ENCODE measurements at regions not wholly inside any gene's neighbourhood (a gene's known extent, or its start where the extent isn't known, plus 50 kb on each side); places are given as distances from the start of the nearest gene placed in this dataset.

DNA sequence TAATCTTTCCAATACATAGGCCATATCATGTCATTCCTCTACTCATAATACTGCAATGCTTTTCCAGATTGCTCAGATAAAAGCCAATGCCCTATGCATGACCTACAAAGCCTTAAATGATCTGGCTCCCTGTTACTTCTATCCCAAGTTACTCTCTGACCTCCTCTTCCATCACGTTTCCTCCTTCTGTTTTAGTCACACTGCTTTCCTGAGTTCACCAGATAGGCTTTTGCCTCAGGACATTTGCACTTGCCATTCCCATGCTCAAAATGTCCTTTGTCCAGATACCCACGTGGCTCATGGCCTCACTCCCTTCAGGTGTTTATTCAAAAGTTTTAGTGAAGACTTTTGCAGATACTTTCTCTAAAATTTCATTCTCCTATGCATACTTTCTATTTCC is 138.7 kb upstream of the PRICKLE1 start:
- Histone ChIP-seq H3K23me2 (ENCODE audit: insufficient read length, low read depth, low read length, poor library complexity, severe bottlenecking) (no peaks in the 10 kb centered on the region), H2BK20ac (ENCODE audit: low read depth, low read length, poor library complexity, severe bottlenecking) (no peak overlapping the region), H3K27me3 (ENCODE audit: insufficient read depth, low read length) (no peaks in the 10 kb centered on the region), H4K20me1 (ENCODE audit: control insufficient read depth, insufficient read depth, insufficient read length) (no peaks in the 10 kb centered on the region), H3K4ac (ENCODE audit: low read depth, low read length) (no peak overlapping the region), H3K27ac (ENCODE audit: insufficient read length, low read depth, low read length) (no peak overlapping the region), H3K18ac (ENCODE audit: insufficient read length, low read depth, low read length) (no peak overlapping the region), H3K4me2 (ENCODE audit: insufficient read depth, insufficient read length, low read length) (no peak overlapping the region), H2BK5ac (ENCODE audit: insufficient read length, low read length) (no peak overlapping the region), H4K5ac (ENCODE audit: insufficient read length, low read depth, low read length) (no peak overlapping the region), H2BK15ac (ENCODE audit: low read depth, low read length) (no peak overlapping the region), H3K4me1 (ENCODE audit: insufficient read depth, low read length) (no peaks in the 10 kb centered on the region), H2BK120ac (ENCODE audit: low read depth, low read length, poor library complexity, severe bottlenecking) (no peak overlapping the region), H4K8ac (replicated peaks; ENCODE audit: insufficient read length, low read depth, low read length) (no peak overlapping the region), H2AK5ac (ENCODE audit: insufficient read length, low read length) (no peak overlapping the region), H2AFZ (ENCODE audit: low read length) (no peak overlapping the region), H3K56ac (ENCODE audit: insufficient read length, low read depth, low read length) (no peak overlapping the region), H3K9me3 (ENCODE audit: control insufficient read depth, low read depth, low read length) (peaks cover 17% of the 10 kb centered on the region), H3K79me2 (ENCODE audit: insufficient read depth, low read length) (no peaks in the 10 kb centered on the region), H3K9ac (ENCODE audit: extremely low read depth, insufficient read length, low read length) (no peak overlapping the region), H3K14ac (ENCODE audit: insufficient read depth, low read length) (no peak overlapping the region), H3K23ac (ENCODE audit: insufficient read length, low read depth, low read length) (no peak overlapping the region), H3T11ph (ENCODE audit: low read length) (no peak overlapping the region), H4K91ac (ENCODE audit: insufficient read length, low read depth, low read length) (no peak overlapping the region), H3K79me1 (ENCODE audit: insufficient read depth, low read depth, low read length, poor library complexity, severe bottlenecking) (no peaks in the 10 kb centered on the region), H2BK12ac (ENCODE audit: insufficient read length, low read depth, low read length) (no peak overlapping the region)
- peaks cover 0 to 9% of the 10 kb centered on the region in 2 experiments; a peak in 4 of 5 replicates for H3K9me3 Mint-ChIP-seq
- no CpG with 5 or more reads among the region's 2 CpGs for WGBS (ENCODE audit: extremely low coverage, insufficient read length, low lambda C conversion rate)
- peaks cover 0 to 9% (median 2%) of the 10 kb centered on the region in 3 experiments; a peak in 6 of 7 replicates for H3K36me3 Mint-ChIP-seq (ENCODE audit: insufficient read depth in 1 of 3, low read depth in 3 of 3)
- no peak for DNase-seq
- H3K4me3 Mint-ChIP-seq = no peak overlapping the region
- H3K4me1 Mint-ChIP-seq = no peaks in the 10 kb centered on the region
- peaks cover 2% of the 10 kb centered on the region for H3K27me3 Mint-ChIP-seq (ENCODE audit: low read depth)
- no peak overlapping the region for H3K27ac Mint-ChIP-seq
- no peak for TF ChIP-seq CTCF (conservative IDR thresholded peaks at IDR 0.05)
